Aorta (tissue), 5 donors: ENCODE measurements at regions not wholly inside any gene's neighbourhood (a gene's known extent, or its start where the extent isn't known, plus 50 kb on each side); places are given as distances from the start of the nearest gene placed in this dataset.
"Not testable (repeated sequence)": the region's sequence is repeated elsewhere in the genome, so short reads cannot be mapped to it uniquely, and the experiment has no call there.

Experiments used
- ATAC-seq: fragments of 200-7000 bp; cut with Tn5 transposase; one replicate; pipeline ENCODE4 v1.9.1; 2022; ENCODE audit warnings: moderate library complexity; ENCODE audit not compliant: low FRiP score
- DNase-seq, 2 donors: peaks; one replicate each; pipeline ENCODE4 v3.0.0-alpha.2; 2020
- H3K27ac ChIP-seq, 2 donors: one replicate each; pipeline ENCODE4 v1.5.1; 2013; ENCODE audit warnings: low read length in 2 of 2, mild to moderate bottlenecking in 2 of 2, moderate library complexity in 2 of 2, control low read depth in 1 of 2, inconsistent platforms in 1 of 2, low read depth in 1 of 2
- H3K27me3 ChIP-seq, 2 donors: one replicate each; pipeline ENCODE4 v1.6.1; 2013; ENCODE audit warnings: control low read depth in 1 of 2, low read length in 1 of 2, mild to moderate bottlenecking in 1 of 2, moderate library complexity in 1 of 2; ENCODE audit not compliant: insufficient read depth in 2 of 2, control insufficient read depth in 1 of 2
- H3K36me3 ChIP-seq, 2 donors: one replicate each; pipeline ENCODE4 v1.6.1; 2013; ENCODE audit warnings: control low read depth in 1 of 2, low read length in 1 of 2, mild to moderate bottlenecking in 1 of 2; ENCODE audit not compliant: insufficient read depth in 2 of 2, control insufficient read depth in 1 of 2
- H3K4me1 ChIP-seq, 2 donors: one replicate each; pipeline ENCODE4 v1.6.1; 2013; ENCODE audit warnings: low read length in 2 of 2, control low read depth in 1 of 2, mild to moderate bottlenecking in 1 of 2, moderate library complexity in 1 of 2; ENCODE audit not compliant: insufficient read depth in 2 of 2, control insufficient read depth in 1 of 2
- H3K4me3 ChIP-seq, 2 donors: one replicate each; pipeline ENCODE4 v1.5.1; 2013; ENCODE audit warnings: low read length in 2 of 2, control low read depth in 1 of 2, mild to moderate bottlenecking in 1 of 2
- H3K9me3 ChIP-seq: one replicate; pipeline ENCODE4 v1.6.1; 2013; ENCODE audit warnings: mild to moderate bottlenecking, low read length; ENCODE audit not compliant: control insufficient read depth
- WGBS, 2 donors: extraction: QIAGEN DNeasy Blood & Tissue Kit; methylation state at CpG; one replicate each; pipeline ENCODE4 v1.1.7; 2013; 5-methylcytosine and 5-hydroxymethylcytosine counted together
- intact Hi-C, 2 donors: fragments of 100-400 bp; cut with DNase I; formaldehyde crosslinking; loops; one replicate each; pipeline versions ENCODE4 v1.14.2 to v1.15.0; 2022
- donor health status: healthy with polysubstance abuse.
- donor health status: Bipolar disorder and iron deficiency.
- donor health status: DM: no; HTN: no; CAD: no.
- donor health status: DM: no; HTN: no; CAD: no.
- donor health status: DM: yes; HTN: yes; CAD: no.

DNA sequence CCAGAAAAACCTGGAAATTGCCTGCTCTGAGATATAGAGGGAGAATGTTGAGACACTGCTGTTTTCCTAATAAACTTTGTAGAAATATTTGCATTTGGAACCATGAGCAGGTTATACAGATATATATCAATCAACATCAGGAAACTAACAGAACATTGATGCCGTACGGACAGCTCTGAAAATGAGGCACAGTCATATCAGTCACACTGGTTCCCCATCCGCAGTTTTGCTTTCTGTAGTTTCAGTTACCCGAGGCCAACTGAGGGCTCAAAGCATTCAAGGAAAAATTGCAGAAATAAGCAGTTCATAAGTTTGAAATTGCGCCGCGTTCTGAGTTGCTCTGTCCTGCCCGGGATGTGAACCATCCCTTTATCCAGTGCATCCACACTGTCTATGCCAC is 137.9 kb downstream of the KLF6 start:
- intact Hi-C loops = no loop called here
- Histone ChIP-seq H3K4me1 (no peaks in the 10 kb centered on the region), H3K27ac (no peak overlapping the region), H3K4me3 (no peak overlapping the region), H3K27me3 (no peaks in the 10 kb centered on the region), H3K36me3 (no peaks in the 10 kb centered on the region), H3K9me3 (no peaks in the 10 kb centered on the region)
- ATAC-seq (no peak), DNase-seq (no peak)
- WGBS, 2 donors = 88 to 90% methylated on average over 8 of the region's 8 CpGs

DNA sequence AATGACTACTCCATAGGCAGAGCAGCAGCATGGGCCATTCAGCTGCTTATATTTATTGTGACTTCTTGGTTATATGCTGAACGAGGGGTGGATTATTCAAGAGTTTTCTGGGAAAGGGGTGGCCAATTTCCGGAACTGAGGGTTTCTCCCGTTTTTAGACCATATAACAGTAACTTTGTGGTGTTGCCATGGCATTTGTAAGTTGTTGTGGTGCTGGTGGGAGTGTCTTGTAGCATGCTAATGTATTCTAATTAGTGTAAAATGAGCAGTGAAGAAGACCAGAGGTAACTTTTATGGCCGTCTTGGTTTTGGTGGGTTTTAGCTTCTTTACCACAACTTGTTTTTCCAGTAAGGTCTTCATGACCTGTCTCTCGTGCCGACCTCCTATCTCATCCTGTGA is 139.6 kb downstream of the KLF6 start:
- H3K36me3 ChIP-seq = no peaks in the 10 kb centered on the region
- ATAC-seq (no peak), DNase-seq (no peak)
- H3K4me1 ChIP-seq = no peaks in the 10 kb centered on the region
- H3K27me3 ChIP-seq = no peaks in the 10 kb centered on the region
- no peak overlapping the region for H3K4me3 ChIP-seq
- WGBS, 2 donors = 94 to 95% methylated on average over 6 of the region's 6 CpGs
- H3K27ac ChIP-seq = no peak overlapping the region
- intact Hi-C loops = no loop called here
- H3K9me3 ChIP-seq = no peaks in the 10 kb centered on the region

- no peak overlapping the region for H3K4me3 ChIP-seq
- no peaks in the 10 kb centered on the region for H3K27me3 ChIP-seq
- no peak for ATAC-seq
- DNase-seq = no peak
- no peak overlapping the region for H3K27ac ChIP-seq
- H3K9me3 ChIP-seq = no peaks in the 10 kb centered on the region
- intact Hi-C loops = no loop called here
- no peaks in the 10 kb centered on the region for H3K4me1 ChIP-seq
- no peaks in the 10 kb centered on the region for H3K36me3 ChIP-seq
- 91% methylated on average over 10 of the region's 10 CpGs for WGBS, 2 donors
These were observed 144.2 kb downstream of the KLF6 start for GRCh38 chr10:3640816-3641215.

- Histone ChIP-seq H3K4me3 (no peak overlapping the region), H3K4me1 (no peaks in the 10 kb centered on the region), H3K27ac (no peak overlapping the region), H3K36me3 (no peaks in the 10 kb centered on the region), H3K27me3 (no peaks in the 10 kb centered on the region), H3K9me3 (no peaks in the 10 kb centered on the region)
- DNase-seq = no peak
- intact Hi-C loops = no loop called here
- ATAC-seq = no peak
- WGBS, 2 donors = 91 to 93% methylated on average over 4 of the region's 4 CpGs
These were observed 145.5 kb downstream of the KLF6 start for GRCh38 chr10:3639546-3639945.

DNA sequence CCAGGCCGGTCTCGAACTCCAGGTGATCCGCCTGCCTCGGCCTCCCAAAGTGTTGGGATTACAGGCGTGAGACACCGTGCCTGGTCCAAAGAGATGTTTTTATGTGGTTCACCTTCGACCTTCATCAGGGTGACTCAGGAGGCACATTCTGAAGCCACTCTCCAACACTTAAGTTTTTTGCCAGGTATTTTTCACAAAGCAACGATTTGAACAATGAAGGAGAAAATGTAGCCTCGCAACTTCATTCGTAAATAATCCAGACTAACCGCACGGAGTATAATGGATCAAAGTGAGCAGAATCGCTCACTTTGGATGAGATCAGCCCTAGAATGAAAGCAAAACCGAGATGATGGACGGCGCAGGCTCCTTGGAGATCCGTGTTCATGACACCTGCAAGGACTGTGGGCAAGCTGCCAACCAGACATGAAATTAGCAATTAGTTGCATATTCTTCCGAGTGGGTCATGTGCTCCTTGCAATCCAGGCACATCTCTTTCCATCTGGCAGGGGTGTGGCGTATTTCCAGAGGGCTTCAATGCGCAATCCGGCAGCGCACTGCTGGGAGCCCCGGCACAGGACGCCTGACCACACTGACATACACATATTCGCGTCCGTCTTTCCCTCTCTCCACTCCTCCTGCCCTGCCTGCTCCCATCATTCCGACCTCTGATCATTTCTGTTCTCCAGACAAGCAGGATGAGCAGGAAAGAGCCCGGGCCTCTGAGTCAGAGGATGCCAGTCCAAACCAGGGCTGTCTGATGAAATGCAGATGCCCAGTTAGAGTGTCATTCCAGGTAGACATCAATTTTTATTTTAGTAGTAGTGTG is 148.4 kb downstream of the KLF6 start:
- ATAC-seq (no peak), DNase-seq (no peak)
- WGBS, 2 donors = 95 to 96% methylated on average over 29 of the region's 29 CpGs
- Histone ChIP-seq H3K4me3 (no peak overlapping the region), H3K27ac (no peak overlapping the region), H3K9me3 (no peaks in the 10 kb centered on the region), H3K27me3 (no peaks in the 10 kb centered on the region), H3K4me1 (no peaks in the 10 kb centered on the region), H3K36me3 (no peaks in the 10 kb centered on the region)
- intact Hi-C loops = no loop called here

DNA sequence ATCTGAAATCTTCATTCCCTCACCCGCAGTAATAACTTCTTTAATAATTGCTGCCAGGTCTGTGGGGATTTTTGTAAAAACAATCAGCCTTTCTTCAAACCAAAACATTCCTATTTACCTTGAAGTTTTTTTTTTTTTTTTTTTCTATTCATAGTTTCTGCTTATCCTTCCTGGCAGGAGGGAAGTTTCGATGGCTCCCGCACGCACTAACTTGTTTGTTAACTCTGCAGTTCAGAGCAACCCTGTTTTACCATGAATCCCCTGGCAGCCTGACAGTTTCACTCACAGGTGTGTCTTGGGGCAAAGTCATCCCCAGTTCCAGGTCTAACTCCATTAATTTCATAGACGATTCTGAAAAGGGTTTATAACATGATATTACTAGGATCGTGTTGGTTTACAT is 149.3 kb downstream of the KLF6 start:
- WGBS, 2 donors = 86 to 87% methylated on average over 6 of the region's 6 CpGs
- no peaks in the 10 kb centered on the region for H3K9me3 ChIP-seq
- no peak overlapping the region for H3K27ac ChIP-seq
- no peak overlapping the region for H3K4me3 ChIP-seq
- no peaks in the 10 kb centered on the region for H3K36me3 ChIP-seq
- H3K4me1 ChIP-seq = no peaks in the 10 kb centered on the region
- no peak for ATAC-seq
- no peaks in the 10 kb centered on the region for H3K27me3 ChIP-seq
- intact Hi-C loops = no loop called here
- no peak for DNase-seq

- intact Hi-C loops = no loop called here
- no peaks in the 10 kb centered on the region for H3K4me1 ChIP-seq
- WGBS, 2 donors = 92 to 95% methylated on average over 5 of the region's 5 CpGs
- no peaks in the 10 kb centered on the region for H3K36me3 ChIP-seq
- ATAC-seq (no peak), DNase-seq (no peak)
- H3K9me3 ChIP-seq = no peaks in the 10 kb centered on the region
- H3K4me3 ChIP-seq = no peak overlapping the region
- no peak overlapping the region for H3K27ac ChIP-seq
- H3K27me3 ChIP-seq = no peaks in the 10 kb centered on the region
These were observed 149.8 kb downstream of the KLF6 start for GRCh38 chr10:3635211-3635671.

DNA sequence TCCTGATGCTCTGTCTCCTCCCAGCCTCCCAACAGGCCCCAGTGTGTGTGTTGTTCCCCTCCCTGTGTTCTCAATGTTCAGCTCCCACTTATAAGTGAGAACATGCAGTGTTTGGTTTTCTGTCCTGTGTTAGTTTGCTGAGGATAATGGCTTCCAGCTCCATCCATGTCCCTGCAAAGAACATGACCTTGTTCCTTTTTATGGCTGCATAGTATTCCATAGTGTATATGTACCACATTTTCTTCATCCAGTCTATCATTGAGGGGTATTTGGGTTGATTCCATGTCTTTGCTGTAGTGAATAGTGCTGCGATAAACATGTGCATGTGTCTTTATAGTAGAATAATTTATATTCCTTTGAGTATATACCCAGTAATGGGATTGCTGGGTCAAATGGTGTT is 150.4 kb downstream of the KLF6 start:
- DNase-seq, intact Hi-C loops, H3K36me3 ChIP-seq, H3K4me1 ChIP-seq, H3K27me3 ChIP-seq, H3K9me3 ChIP-seq, H3K27ac ChIP-seq, H3K4me3 ChIP-seq, ATAC-seq: not testable (repeated sequence)
- WGBS, 2 donors = 97 to 100% methylated on average over 1 of the region's 1 CpG

DNA sequence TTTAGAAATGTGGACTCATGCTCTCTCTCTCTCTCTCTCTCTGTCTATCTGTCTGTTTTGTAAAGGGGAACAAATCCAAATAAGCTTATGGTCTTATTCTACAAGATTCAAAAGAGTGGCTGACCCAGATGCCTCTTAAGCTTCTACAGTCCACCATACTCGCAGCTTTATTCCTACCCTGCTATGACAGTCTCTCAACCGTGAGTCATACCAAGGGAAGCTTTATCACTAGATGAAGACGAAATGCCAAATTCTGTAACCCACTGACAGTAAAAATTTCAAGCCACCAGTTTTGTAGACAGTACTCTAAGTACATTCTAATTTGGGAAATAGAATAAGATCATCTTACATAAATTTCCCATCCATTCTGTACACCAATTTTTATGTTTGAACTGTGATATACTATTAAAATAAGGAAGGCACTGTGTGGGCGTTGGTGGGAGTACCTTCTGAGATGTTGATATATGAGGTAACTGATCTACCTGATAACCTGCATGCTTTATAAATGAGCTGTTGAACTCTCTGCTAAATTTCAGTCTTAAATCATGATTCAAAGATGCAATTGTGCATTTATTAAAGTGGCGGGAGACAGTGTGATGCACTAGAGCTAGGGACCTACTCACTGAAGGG is 153.2 kb downstream of the KLF6 start:
- intact Hi-C loops = no loop called here
- Histone ChIP-seq H3K9me3 (no peaks in the 10 kb centered on the region), H3K4me3 (no peak overlapping the region), H3K4me1 (no peaks in the 10 kb centered on the region), H3K36me3 (no peaks in the 10 kb centered on the region), H3K27ac (no peak overlapping the region), H3K27me3 (no peaks in the 10 kb centered on the region)
- ATAC-seq (no peak), DNase-seq (no peak)
- WGBS, 2 donors = 87 to 89% methylated on average over 5 of the region's 5 CpGs
